Stimulated activated naive CD8-positive, alpha-beta T cell treated with anti-CD3 and anti-CD28 coated beads, Interleukin-15, Interleukin-2, amounts not matched to agents 100 ng/mL and 50 ng/mL, for 24 hours (primary cell): ENCODE measurements at regions not wholly inside any gene's neighbourhood (a gene's known extent, or its start where the extent isn't known, plus 50 kb on each side); places are given as distances from the start of the nearest gene placed in this dataset.

Source experiments
- H3K27ac Mint-ChIP-seq: one replicate; pipeline ENCODE4 v1.8.0; 2021; ENCODE audit warnings: mild to moderate bottlenecking, mixed read lengths
- H3K27me3 Mint-ChIP-seq: one replicate; pipeline ENCODE4 v1.8.0; 2021; ENCODE audit warnings: mixed read lengths
- H3K36me3 Mint-ChIP-seq: one replicate; pipeline ENCODE4 v1.8.0; 2021; ENCODE audit warnings: low read depth, mixed read lengths
- H3K4me1 Mint-ChIP-seq: one replicate; pipeline ENCODE4 v1.8.0; 2021; ENCODE audit warnings: low read depth, mixed read lengths
- H3K4me3 Mint-ChIP-seq: one replicate; pipeline ENCODE4 v1.8.0; 2021; ENCODE audit warnings: mild to moderate bottlenecking, mixed read lengths
- H3K9me3 Mint-ChIP-seq: one replicate; pipeline ENCODE4 v1.8.0; 2021; ENCODE audit warnings: mixed read lengths

- Mint-ChIP-seq H3K4me1 (no peaks in the 10 kb centered on the region), H3K9me3 (peaks cover 4% of the 10 kb centered on the region), H3K36me3 (no peaks in the 10 kb centered on the region), H3K27me3 (no peaks in the 10 kb centered on the region), H3K4me3 (no peak overlapping the region), H3K27ac (no peak overlapping the region)
Measured at GRCh38 chr2:107760620-107761364, 65.9 kb upstream of the RGPD4 start.

GRCh38 chr2:107772353-107772752 lies 54.3 kb upstream of the RGPD4 start:
- no peak overlapping the region for H3K27ac Mint-ChIP-seq
- peaks cover 5% of the 10 kb centered on the region for H3K27me3 Mint-ChIP-seq
- no peak overlapping the region for H3K4me3 Mint-ChIP-seq
- H3K36me3 Mint-ChIP-seq, result no peaks in the 10 kb centered on the region
- no peaks in the 10 kb centered on the region for H3K4me1 Mint-ChIP-seq
- H3K9me3 Mint-ChIP-seq, result peaks cover 4% of the 10 kb centered on the region

- Mint-ChIP-seq H3K27me3 (peaks cover 8% of the 10 kb centered on the region), H3K4me1 (no peaks in the 10 kb centered on the region), H3K4me3 (no peak overlapping the region), H3K27ac (no peak overlapping the region), H3K36me3 (no peaks in the 10 kb centered on the region), H3K9me3 (peaks cover 8% of the 10 kb centered on the region)
Measured at GRCh38 chr2:107775211-107775610, 51.5 kb upstream of the RGPD4 start.

- H3K9me3 Mint-ChIP-seq, result peaks cover 8% of the 10 kb centered on the region
- H3K27ac Mint-ChIP-seq, result no peak overlapping the region
- peaks cover 8% of the 10 kb centered on the region for H3K27me3 Mint-ChIP-seq
- H3K4me3 Mint-ChIP-seq, result no peak overlapping the region
- no peaks in the 10 kb centered on the region for H3K4me1 Mint-ChIP-seq
- H3K36me3 Mint-ChIP-seq, result no peaks in the 10 kb centered on the region
Measured at GRCh38 chr2:107775791-107776190, 50.9 kb upstream of the RGPD4 start.

GRCh38 chr2:107776362-107776761 lies 50.3 kb upstream of the RGPD4 start:
- H3K4me3 Mint-ChIP-seq, result no peak overlapping the region
- no peaks in the 10 kb centered on the region for H3K4me1 Mint-ChIP-seq
- peaks cover 8% of the 10 kb centered on the region for H3K9me3 Mint-ChIP-seq

More at GRCh38 chr2:107776362-107776761, 50.3 kb upstream of the RGPD4 start:
- Mint-ChIP-seq H3K36me3 (no peaks in the 10 kb centered on the region), H3K27me3 (peaks cover 8% of the 10 kb centered on the region), H3K27ac (no peak overlapping the region)
